HG03342 (cell line): ENCODE measurements at regions not wholly inside any gene's neighbourhood (a gene's known extent, or its start where the extent isn't known, plus 50 kb on each side); places are given as distances from the start of the nearest gene placed in this dataset.
"Not testable (repeated sequence)": the region's sequence is repeated elsewhere in the genome, so short reads cannot be mapped to it uniquely, and the experiment has no call there.

Experiments
- ATAC-seq: cut with Tn5 transposase; IDR thresholded peaks from one replicate; pipeline ENCODE4 v1.9.1; 2021; ENCODE audit warnings: mild to moderate bottlenecking, moderate library complexity; ENCODE audit not compliant: unreplicated experiment

DNA sequence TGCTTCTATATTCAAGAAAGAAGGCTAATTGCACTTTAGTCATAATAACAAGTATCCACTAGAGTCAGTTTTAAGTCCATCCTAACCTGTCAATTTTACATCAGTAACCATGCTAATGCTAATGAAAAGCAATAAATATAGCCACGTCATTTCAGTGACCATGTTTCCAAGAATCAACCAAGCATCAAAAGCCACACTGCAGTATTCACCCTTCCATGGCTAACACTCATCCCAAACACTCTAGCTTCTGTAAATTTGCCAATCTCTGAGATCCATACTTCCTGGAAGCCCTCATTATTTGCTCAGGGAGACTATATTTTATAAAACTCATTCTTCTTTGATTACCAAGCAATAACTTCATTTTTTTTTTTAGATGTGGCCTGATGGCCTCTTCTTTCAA lies 712.0 kb downstream of the CETN3 start:
- no peak for ATAC-seq

DNA sequence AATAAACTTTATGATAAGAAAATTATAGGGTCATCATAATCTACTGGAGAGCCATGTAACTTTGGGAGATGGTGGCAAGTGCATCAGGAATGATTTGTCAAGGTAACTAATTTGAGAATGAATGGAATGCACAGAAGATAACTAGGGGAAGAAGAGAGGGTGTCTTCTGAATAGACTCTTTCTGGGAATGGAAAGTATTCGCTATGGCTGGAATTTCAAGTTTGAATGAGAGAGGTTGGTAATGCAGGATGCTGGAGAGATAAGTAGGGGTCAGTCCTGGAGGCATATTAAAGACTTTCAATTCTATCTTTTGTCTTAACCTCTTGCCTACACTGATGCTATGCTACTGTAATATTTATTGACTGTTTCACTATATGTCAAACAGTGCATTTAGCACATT lies 714.2 kb downstream of the CETN3 start:
- ATAC-seq = no peak

DNA sequence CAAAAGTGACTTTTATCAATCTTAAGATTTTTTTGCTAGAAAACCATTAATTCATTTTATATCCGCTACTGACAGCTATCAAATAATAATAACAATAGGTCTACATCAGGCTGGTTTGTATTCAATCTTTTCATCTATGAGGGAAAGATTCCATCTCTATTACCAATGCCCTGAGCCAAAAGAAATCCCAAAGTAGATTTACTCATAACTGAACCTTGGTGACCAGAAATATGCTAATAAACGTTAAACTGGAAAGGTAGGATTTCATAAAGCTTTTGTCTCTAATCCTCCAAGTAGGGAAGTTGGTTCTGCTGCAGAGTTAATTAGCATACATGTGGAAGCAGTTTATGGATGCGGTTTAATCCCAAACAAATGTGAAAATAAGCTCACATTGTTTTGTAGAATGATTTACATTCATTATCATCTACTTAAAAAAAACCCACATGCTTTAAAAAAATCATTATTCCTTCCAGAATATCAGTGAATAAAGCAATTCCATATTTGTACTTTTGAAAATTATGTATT lies 715.5 kb downstream of the CETN3 start:
- ATAC-seq = no peak

- no peak for ATAC-seq
These were observed 719.2 kb downstream of the CETN3 start for GRCh38 chr5:89690331-89690730.

- no peak for ATAC-seq
These were observed 723.3 kb downstream of the CETN3 start for GRCh38 chr5:89686081-89686765.

GRCh38 chr5:89676634-89677033 lies 732.9 kb downstream of the CETN3 start:
- no peak for ATAC-seq

GRCh38 chr5:89673019-89673418 lies 736.5 kb downstream of the CETN3 start:
- ATAC-seq = no peak

- ATAC-seq = no peak
These were observed 740.7 kb downstream of the CETN3 start for GRCh38 chr5:89668821-89669220.

DNA sequence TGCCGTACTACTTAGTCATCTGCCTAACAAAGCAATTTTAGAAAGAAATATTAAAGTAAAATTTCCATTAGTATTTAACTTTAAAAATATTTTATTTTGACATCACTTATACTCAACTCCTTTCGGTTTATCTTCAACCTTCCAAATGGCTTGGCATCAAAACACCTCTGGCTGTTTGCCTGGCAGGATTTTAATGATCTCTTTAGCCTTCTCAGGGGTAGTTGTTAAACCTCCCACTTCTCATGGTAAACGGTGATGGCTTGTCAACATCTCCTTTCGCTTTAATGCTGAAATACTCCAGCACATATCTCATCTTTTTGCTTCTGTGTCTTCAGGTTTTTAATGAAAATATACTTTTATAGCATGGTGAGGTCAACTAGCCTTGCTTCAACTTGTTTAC lies 747.1 kb downstream of the CETN3 start:
- ATAC-seq = no peak

- ATAC-seq = no peak
These were observed 755.9 kb upstream of the MEF2C start for GRCh38 chr5:89638871-89639270.

GRCh38 chr5:89634176-89634575 lies 751.2 kb upstream of the MEF2C start:
- ATAC-seq = not testable (repeated sequence)

DNA sequence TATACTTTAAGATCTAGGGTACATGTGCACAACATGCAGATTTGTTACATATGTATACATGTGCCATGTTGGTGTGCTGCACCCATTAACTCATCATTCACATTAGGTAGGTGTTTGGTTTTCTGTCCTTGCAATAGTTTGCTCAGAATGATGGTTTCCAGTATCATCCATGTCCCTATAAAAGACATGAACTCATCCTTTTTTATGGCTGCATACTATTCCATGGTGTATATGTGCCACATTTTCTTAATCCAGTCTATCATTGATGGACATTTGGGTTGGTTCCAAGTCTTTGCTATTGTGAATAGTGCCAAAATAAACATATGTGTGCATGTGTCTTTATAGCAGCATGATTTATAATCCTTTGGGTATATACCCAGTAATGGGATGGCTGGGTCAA lies 747.1 kb upstream of the MEF2C start:
- ATAC-seq = not testable (repeated sequence)

DNA sequence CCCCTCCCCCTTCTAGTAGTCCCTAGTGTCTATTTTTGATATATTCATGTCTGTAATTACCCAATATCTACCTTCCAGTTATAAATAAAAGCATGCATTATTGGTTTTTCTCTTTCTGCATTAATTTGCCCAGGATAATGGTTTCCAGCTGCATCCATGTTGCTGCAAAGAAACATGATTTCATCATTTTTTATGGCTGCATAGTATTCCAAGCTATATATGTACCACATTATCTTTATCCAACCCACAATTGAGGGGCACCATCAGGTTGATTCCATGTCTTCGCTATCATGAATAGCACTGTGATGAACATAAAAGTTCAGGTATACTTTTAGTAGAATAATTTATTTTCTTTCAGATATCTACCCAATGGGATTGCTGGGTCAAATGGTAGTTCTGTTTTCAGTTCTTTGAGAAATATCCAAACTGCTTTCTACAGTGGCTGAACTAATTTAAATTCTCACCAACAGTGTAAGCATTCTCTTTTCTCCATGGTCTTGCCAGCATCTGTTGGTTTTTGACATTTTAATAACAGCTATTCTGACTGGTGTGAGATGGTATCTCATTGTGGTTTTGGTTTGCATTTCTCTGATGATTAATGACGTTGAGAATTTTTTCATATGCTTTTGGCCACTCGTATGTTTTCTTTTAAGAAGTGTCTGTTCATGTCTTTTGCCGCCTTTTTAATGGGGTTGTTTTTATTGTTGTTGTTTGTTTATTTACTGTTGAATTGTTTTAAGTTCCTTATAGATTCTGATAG lies 746.1 kb upstream of the MEF2C start:
- ATAC-seq = no peak

GRCh38 chr5:89615839-89616518 lies 733.0 kb upstream of the MEF2C start:
- ATAC-seq = no peak

- peak; percentile 95 for ATAC-seq
These were observed 730.4 kb upstream of the MEF2C start for GRCh38 chr5:89613222-89613956.

DNA sequence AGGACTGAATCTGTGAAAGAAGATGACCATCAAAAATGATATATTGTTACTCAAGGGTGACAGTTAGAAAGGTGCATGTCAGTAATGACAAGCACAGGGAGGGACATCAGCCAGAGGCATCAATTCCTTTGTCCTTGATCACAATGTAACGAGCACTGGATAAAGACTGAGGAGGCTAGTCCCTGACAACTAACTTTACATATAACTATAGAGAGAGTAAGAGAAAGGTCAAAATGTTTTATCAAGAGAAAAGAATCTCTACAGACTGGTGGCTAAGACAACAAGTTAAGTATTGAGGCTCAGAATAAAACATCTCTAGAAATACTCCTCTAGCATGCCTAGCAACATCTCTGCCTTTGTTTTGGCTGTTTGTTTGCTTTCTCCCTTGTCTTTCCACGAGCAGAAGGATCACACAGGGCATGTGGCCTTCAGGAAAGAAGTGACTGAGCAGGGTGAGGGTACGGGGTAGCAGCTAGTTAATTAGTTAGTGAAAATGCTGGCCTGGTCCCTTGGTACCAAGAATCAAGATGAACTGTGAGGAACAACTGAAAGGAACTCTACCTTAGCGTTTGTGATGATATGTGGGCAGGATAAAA lies 724.1 kb upstream of the MEF2C start:
- ATAC-seq = no peak

DNA sequence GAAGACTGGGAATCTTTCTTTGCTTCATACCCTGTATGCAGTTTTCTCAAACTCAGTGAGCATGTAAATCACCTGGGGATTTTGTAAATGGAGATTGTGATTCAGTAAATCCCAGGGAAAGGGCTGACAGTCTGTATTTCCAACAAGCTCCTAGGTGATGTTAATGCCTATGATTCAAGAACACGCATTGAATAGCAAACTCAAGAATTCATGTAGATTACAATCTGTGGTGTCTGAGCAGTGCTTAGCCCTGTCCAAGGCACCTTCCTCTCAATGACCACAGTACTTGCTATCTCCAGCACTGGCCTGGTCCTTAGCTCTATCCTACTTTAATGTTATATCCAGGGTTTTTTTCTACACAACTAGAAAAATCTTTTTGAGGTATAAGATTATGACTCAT lies 721.4 kb upstream of the MEF2C start:
- no peak for ATAC-seq

GRCh38 chr5:89601880-89602279 lies 718.9 kb upstream of the MEF2C start:
- no peak for ATAC-seq

DNA sequence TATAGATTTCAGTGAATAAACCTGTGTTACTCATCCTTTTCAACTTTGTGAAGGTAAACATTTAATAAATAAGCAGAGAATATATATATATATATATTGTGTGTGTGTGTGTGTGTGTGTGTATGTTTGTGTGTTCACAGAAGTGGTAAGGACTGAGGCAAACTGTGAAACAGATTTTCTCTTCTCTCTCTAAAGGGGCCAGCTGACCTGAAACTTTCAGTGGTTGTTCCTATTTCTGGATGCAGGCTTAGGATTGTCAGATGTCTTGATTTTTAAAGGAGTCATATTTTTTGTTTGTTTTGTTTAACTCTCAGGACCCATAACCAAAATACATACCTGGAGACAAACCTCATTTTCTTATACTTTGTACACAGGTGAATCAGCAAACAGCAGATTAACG lies 714.9 kb upstream of the MEF2C start:
- no peak for ATAC-seq

- no peak for ATAC-seq
These were observed 713.8 kb upstream of the MEF2C start for GRCh38 chr5:89596821-89597220.

GRCh38 chr5:89595056-89595455 lies 712.1 kb upstream of the MEF2C start:
- no peak for ATAC-seq
